HCT116 (cell line): ENCODE measurements at regions not wholly inside any gene's neighbourhood (a gene's known extent, or its start where the extent isn't known, plus 50 kb on each side); places are given as distances from the start of the nearest gene placed in this dataset.

ENCODE experiments used
- ATAC-seq: fragments of 200-7000 bp; cut with Tn5 transposase; 2 replicates; pipeline ENCODE4 v1.9.1; 2020; ENCODE audit warnings: mild to moderate bottlenecking, moderate library complexity
- BruUV-seq: library from RNA; stranded (reverse); fragments of 400-500 nt; replicated peaks from 2 replicates; lab custom pipeline; 2021; lab: Mats Ljungman, UMichigan
- CTCF ChIA-PET: fragments of 300-600 bp; sonication (Branson Sonifier 250); formaldehyde crosslinking; loops from one replicate; lab custom pipeline; 2021; ENCODE audit warnings: antibody characterized with exemption; lab: Charles Lee
- POLR2A ChIA-PET: fragments of 300-600, 350-600 bp; sonication (Branson Sonifier 250); formaldehyde crosslinking; loops from one replicate; lab custom pipeline; 2021; ENCODE audit warnings: antibody characterized with exemption; lab: Charles Lee
- RAD21 ChIA-PET, 2 experiments: fragments of 300-600 bp; sonication (Branson Sonifier 250); formaldehyde crosslinking; loops; one replicate each; lab custom pipeline; 2023; ENCODE audit warnings: low total read pairs in 2 of 2; ENCODE audit not compliant: uncharacterized antibody in 2 of 2, unreplicated experiment in 2 of 2, low non-redundant PET in 1 of 2; lab: Charles Lee
- DNase-seq: peaks from one replicate; pipeline ENCODE4 v3.0.0-alpha.2; 2010; ENCODE audit warnings: low read depth, low spot score
- H2AFZ ChIP-seq: fragments of 200-600 bp; shearing (Covaris generic), sonication (generic); 2 replicates; pipeline ENCODE4 v1.6.1; 2017; ENCODE audit warnings: low read depth, mixed run types, mixed read lengths, antibody characterized with exemption, low read length; ENCODE audit not compliant: poor library complexity, severe bottlenecking
- H3K27ac ChIP-seq: 2 replicates; pipeline ENCODE4 v1.5.1; 2012; ENCODE audit warnings: low read depth, low read length
- H3K27me3 ChIP-seq: fragments of 200-600 bp; sonication (generic); 2 replicates; pipeline ENCODE4 v1.6.1; 2016; ENCODE audit warnings: mixed run types, low read length, mixed read lengths; ENCODE audit not compliant: insufficient read depth
- H3K36me3 ChIP-seq, 2 experiments: fragments of 200-500 bp in 1 of 2; fragments of 200-600 bp in 1 of 2; sonication (Bioruptor generic) in 1 of 2; sonication (generic) in 1 of 2; 2 replicates each; pipeline versions ENCODE4 v1.5.1 to v1.6.1; 2014 to 2016; ENCODE audit warnings: low read length in 2 of 2, inconsistent platforms in 1 of 2, mixed read lengths in 1 of 2, mixed run types in 1 of 2; ENCODE audit not compliant: insufficient read depth in 2 of 2, control insufficient read depth in 1 of 2
- H3K4me1 ChIP-seq, 2 experiments: fragments of 200-600 bp in 1 of 2; sonication (generic) in 1 of 2; 2 replicates each; pipeline versions ENCODE4 v1.5.1 to v1.6.1; 2012 to 2017; ENCODE audit warnings: low read length in 2 of 2, inconsistent platforms in 1 of 2, mild to moderate bottlenecking in 1 of 2, mixed read lengths in 1 of 2, mixed run types in 1 of 2, moderate library complexity in 1 of 2; ENCODE audit not compliant: insufficient read depth in 2 of 2, control insufficient read depth in 1 of 2
- H3K4me2 ChIP-seq: fragments of 200-600 bp; sonication (generic); 2 replicates; pipeline ENCODE4 v1.6.1; 2017; ENCODE audit warnings: mixed run types, low read length, mixed read lengths
- H3K4me3 ChIP-seq, 2 experiments: fragments of 200-600 bp in 1 of 2; sonication (generic) in 1 of 2; replicated peaks in 1 of 2; 2 replicates each; pipeline ENCODE4 v1.5.1; 2011 to 2016; ENCODE audit warnings: low read length in 2 of 2, control low read depth in 1 of 2, low read depth in 1 of 2, mild to moderate bottlenecking in 1 of 2, mixed read lengths in 1 of 2, mixed run types in 1 of 2
- H3K79me2 ChIP-seq: fragments of 200-600 bp; sonication (generic); 2 replicates; pipeline ENCODE4 v1.6.1; 2017; ENCODE audit warnings: mild to moderate bottlenecking, mixed run types, low read length, moderate library complexity, mixed read lengths; ENCODE audit not compliant: insufficient read depth
- H3K9ac ChIP-seq: fragments of 200-600 bp; sonication (generic); 2 replicates; pipeline ENCODE4 v1.6.1; 2016; ENCODE audit warnings: low read length, mixed read lengths
- H3K9me2 ChIP-seq: fragments of 200-600 bp; sonication (generic), shearing (Covaris generic); 2 replicates; pipeline ENCODE4 v1.6.1; 2017; ENCODE audit warnings: mixed run types, mild to moderate bottlenecking, moderate library complexity; ENCODE audit not compliant: insufficient read depth
- H3K9me3 ChIP-seq, 2 experiments: fragments of 200-500 bp in 1 of 2; fragments of 200-600 bp in 1 of 2; sonication (Bioruptor generic) in 1 of 2; sonication (generic) in 1 of 2; 2 replicates each; pipeline ENCODE4 v1.6.1; 2014 to 2017; ENCODE audit warnings: low read length in 2 of 2, mixed read lengths in 2 of 2, inconsistent platforms in 1 of 2, low read depth in 1 of 2, mild to moderate bottlenecking in 1 of 2, mixed run types in 1 of 2, moderate library complexity in 1 of 2; ENCODE audit not compliant: control insufficient read depth in 1 of 2, insufficient read depth in 1 of 2
- H4K20me1 ChIP-seq: fragments of 200-600 bp; sonication (generic), shearing (Covaris generic); 2 replicates; pipeline ENCODE4 v1.6.1; 2017; ENCODE audit warnings: mixed run types, mild to moderate bottlenecking, moderate library complexity; ENCODE audit not compliant: insufficient read depth
- CBX3 ChIP-seq: IDR thresholded peaks from 2 replicates; pipeline ENCODE4 v1.6.1; 2012; ENCODE audit warnings: low read depth
- EZH2phosphoT487 ChIP-seq: fragments of 200-600 bp; IDR thresholded peaks from 2 replicates; pipeline ENCODE4 v1.6.1; 2018; ENCODE audit warnings: antibody characterized with exemption, borderline replicate concordance
- MAX ChIP-seq: IDR thresholded peaks from 2 replicates; pipeline ENCODE4 v1.6.1; 2012
- POLR2A ChIP-seq: IDR thresholded peaks from 2 replicates; pipeline ENCODE4 v1.7.0; 2011; ENCODE audit warnings: borderline replicate concordance; ENCODE audit not compliant: insufficient read depth, insufficient read length; ENCODE audit errors: extremely low read depth
- POLR2AphosphoS5 ChIP-seq: IDR thresholded peaks from 2 replicates; pipeline ENCODE4 v1.6.1; 2011; ENCODE audit warnings: mild to moderate bottlenecking, low read depth, low read length, moderate library complexity
- REST ChIP-seq: IDR thresholded peaks from 2 replicates; pipeline ENCODE4 v1.6.1; 2012; ENCODE audit warnings: low read depth
- SIN3A ChIP-seq: IDR thresholded peaks from 2 replicates; pipeline ENCODE4 v1.6.1; 2012; ENCODE audit warnings: low read depth
- SP1 ChIP-seq: IDR thresholded peaks from 2 replicates; pipeline ENCODE4 v1.6.1; 2012; ENCODE audit warnings: low read depth
- TCF7L2 ChIP-seq: IDR thresholded peaks from 2 replicates; pipeline ENCODE4 v1.7.0; 2011; ENCODE audit warnings: borderline replicate concordance, inconsistent platforms; ENCODE audit not compliant: insufficient read depth, insufficient read length; ENCODE audit errors: extremely low read depth
- intact Hi-C: fragments of 100-400 bp; cut with micrococcal nuclease; formaldehyde crosslinking; loops from 2 replicates; pipeline ENCODE4 v1.10.0; 2022
- TF ChIP-seq, protein P1 (sequence below): IDR thresholded peaks from 2 replicates; pipeline ENCODE4 v1.6.1; 2012
- TF ChIP-seq, protein P2 (sequence below), 3 experiments: fragments of 200-600 bp in 1 of 3; sonication (generic) in 1 of 3; IDR thresholded peaks in 2 of 3; conservative IDR thresholded peaks in 1 of 3; 2 replicates each; pipeline ENCODE4 v1.5.1; 2012 to 2017; ENCODE audit warnings: low read depth in 2 of 3, low read length in 2 of 3, antibody characterized with exemption in 1 of 3, borderline replicate concordance in 1 of 3, control low read depth in 1 of 3, mild to moderate bottlenecking in 1 of 3, mixed read lengths in 1 of 3, mixed run types in 1 of 3, moderate library complexity in 1 of 3; ENCODE audit not compliant: insufficient read depth in 1 of 3

DNA sequence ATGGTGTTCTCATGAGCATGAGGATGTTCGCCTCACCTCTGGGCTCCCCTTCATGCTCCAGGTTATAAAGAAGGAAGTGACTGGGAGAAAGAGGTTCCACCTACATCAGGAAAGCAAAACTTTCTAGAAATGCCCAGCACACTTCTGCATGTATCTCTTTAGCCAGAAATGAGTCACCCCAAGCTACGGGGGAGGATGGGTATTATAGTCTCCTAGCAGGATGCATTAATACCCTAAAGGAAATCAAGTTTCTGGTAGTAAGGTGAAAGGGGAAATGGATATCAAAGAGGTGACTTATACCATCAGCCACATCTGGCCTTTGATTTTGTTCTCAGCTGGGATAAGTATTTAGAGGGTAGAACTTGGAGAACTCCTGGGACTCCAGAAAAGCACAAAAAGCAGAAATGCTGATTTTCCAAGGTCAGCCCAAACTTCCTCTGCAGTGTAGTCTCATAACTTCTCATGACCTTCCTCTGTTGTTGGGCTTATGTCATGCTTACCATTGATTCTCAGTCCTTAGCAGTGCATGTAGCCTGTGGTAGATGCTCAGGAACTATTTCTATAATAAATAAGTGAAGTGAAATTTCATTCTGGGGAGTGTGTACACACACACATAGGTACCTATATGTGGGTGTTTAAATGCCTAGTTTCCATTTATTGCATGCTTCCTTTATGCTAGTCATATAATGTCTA lies 209.4 kb upstream of the CRY1 start:
- Histone ChIP-seq H3K27me3 (no peaks in the 10 kb centered on the region), H4K20me1 (no peaks in the 10 kb centered on the region), H3K36me3 (no peaks in the 10 kb centered on the region), H3K9me2 (no peaks in the 10 kb centered on the region), H3K27ac (no peak overlapping the region), H3K79me2 (no peaks in the 10 kb centered on the region), H3K4me1 (no peaks in the 10 kb centered on the region), H3K9me3 (no peaks in the 10 kb centered on the region), H2AFZ (no peak overlapping the region), H3K4me3 (no peak overlapping the region), H3K4me2 (no peak overlapping the region), H3K9ac (no peak overlapping the region)
- intact Hi-C loops, result no loop called here
- RAD21 ChIA-PET, result no interaction called here
- no peak for TF ChIP-seq SIN3A
- TF ChIP-seq SP1, result no peak
- TF ChIP-seq CBX3, result no peak
- TF ChIP-seq TCF7L2, result no peak
- no peak for TF ChIP-seq POLR2AphosphoS5
- TF ChIP-seq, protein P1, sequence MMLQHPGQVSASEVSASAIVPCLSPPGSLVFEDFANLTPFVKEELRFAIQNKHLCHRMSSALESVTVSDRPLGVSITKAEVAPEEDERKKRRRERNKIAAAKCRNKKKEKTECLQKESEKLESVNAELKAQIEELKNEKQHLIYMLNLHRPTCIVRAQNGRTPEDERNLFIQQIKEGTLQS, result no peak
- no peak for TF ChIP-seq POLR2A
- TF ChIP-seq EZH2phosphoT487, result no peak
- TF ChIP-seq, protein P2, sequence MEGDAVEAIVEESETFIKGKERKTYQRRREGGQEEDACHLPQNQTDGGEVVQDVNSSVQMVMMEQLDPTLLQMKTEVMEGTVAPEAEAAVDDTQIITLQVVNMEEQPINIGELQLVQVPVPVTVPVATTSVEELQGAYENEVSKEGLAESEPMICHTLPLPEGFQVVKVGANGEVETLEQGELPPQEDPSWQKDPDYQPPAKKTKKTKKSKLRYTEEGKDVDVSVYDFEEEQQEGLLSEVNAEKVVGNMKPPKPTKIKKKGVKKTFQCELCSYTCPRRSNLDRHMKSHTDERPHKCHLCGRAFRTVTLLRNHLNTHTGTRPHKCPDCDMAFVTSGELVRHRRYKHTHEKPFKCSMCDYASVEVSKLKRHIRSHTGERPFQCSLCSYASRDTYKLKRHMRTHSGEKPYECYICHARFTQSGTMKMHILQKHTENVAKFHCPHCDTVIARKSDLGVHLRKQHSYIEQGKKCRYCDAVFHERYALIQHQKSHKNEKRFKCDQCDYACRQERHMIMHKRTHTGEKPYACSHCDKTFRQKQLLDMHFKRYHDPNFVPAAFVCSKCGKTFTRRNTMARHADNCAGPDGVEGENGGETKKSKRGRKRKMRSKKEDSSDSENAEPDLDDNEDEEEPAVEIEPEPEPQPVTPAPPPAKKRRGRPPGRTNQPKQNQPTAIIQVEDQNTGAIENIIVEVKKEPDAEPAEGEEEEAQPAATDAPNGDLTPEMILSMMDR (IDR thresholded peaks at IDR 0.05 in 2 of 3, conservative IDR thresholded peaks at IDR 0.05 in 1 of 3; ENCODE audit: borderline replicate concordance in 1 of 3, insufficient read depth in 1 of 3, low read depth in 2 of 3, low read length in 2 of 3), result no peak
- TF ChIP-seq MAX, result no peak
- TF ChIP-seq REST, result no peak
- BruUV-seq, result no TSS peak
- ATAC-seq, result no peak
- POLR2A ChIA-PET, result no interaction called here
- DNase-seq, result no peak
- CTCF ChIA-PET, result no interaction called here
